Prostate gland (tissue), 2 donors: ENCODE measurements at regions not wholly inside any gene's neighbourhood (a gene's known extent, or its start where the extent isn't known, plus 50 kb on each side); places are given as distances from the start of the nearest gene placed in this dataset.

Source experiments
- CTCF ChIP-seq, 4 experiments: fragments of 200-600 bp in 2 of 4; fragments of 450-650 bp in 2 of 4; sonication (generic) in 2 of 4; IDR thresholded peaks; 1 replicate in 3 of 4; 2 replicates in 1 of 4; pipeline ENCODE4 v1.5.1; 2016 to 2019; ENCODE audit warnings: antibody characterized with exemption in 4 of 4, mild to moderate bottlenecking in 2 of 4, moderate library complexity in 2 of 4
- POLR2A ChIP-seq: fragments of 450-650 bp; IDR thresholded peaks from one replicate; pipeline ENCODE4 v1.6.1; 2016; ENCODE audit warnings: antibody characterized with exemption, mild to moderate bottlenecking
- POLR2AphosphoS5 ChIP-seq: sonication (generic); formaldehyde crosslinking; IDR thresholded peaks from one replicate; pipeline ENCODE4 v1.6.1; 2017; ENCODE audit warnings: antibody characterized with exemption

DNA sequence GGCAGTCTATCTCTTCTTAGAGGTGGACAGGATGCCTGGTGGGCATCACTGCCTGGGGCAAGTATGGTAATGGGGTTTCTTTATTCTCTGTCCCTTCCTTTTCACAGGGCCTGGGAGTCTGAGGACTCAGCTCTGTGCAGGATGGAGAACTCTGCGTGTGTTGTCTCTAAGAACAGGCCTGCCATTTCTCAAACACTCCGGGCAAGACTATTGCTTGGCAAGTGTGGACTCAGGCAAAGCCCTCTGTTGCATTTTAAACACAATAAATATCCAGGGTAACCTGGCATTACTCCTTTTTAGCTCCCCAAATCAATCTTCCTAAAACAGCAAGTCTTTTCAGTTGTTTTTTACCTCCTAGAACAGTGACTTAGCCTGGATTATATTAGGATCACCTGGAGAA, 185.1 kb upstream of the ROPN1 start:
- TF ChIP-seq CTCF (IDR thresholded peaks at IDR 0.05), result no peak
- TF ChIP-seq POLR2AphosphoS5, result no peak
- no peak for TF ChIP-seq POLR2A
